Liver (tissue), 3 donors: ENCODE measurements at regions not wholly inside any gene's neighbourhood (a gene's known extent, or its start where the extent isn't known, plus 50 kb on each side); places are given as distances from the start of the nearest gene placed in this dataset.

Experiments used
- RXRA ChIP-seq, 2 donors: IDR thresholded peaks; 2 replicates each; pipeline ENCODE4 v1.6.1; 2017 to 2018; ENCODE audit warnings: antibody characterized with exemption in 2 of 2, mild to moderate bottlenecking in 1 of 2
- YY1 ChIP-seq: IDR thresholded peaks from 2 replicates; pipeline ENCODE4 v1.6.1; 2016; ENCODE audit warnings: antibody characterized with exemption, mild to moderate bottlenecking
- TF ChIP-seq, protein P1 (sequence below): fragments of 150-350 bp; IDR thresholded peaks from 2 replicates; pipeline ENCODE4 v1.5.1; 2017; ENCODE audit warnings: improper control_type of control experiment, low read depth, low read length; ENCODE audit not compliant: missing input control
- TF ChIP-seq, protein P2 (sequence below): IDR thresholded peaks from 2 replicates; pipeline ENCODE4 v1.6.1; 2016; ENCODE audit warnings: antibody characterized with exemption, mild to moderate bottlenecking
- donor health status: healthy.
- donor health status: healthy.

DNA sequence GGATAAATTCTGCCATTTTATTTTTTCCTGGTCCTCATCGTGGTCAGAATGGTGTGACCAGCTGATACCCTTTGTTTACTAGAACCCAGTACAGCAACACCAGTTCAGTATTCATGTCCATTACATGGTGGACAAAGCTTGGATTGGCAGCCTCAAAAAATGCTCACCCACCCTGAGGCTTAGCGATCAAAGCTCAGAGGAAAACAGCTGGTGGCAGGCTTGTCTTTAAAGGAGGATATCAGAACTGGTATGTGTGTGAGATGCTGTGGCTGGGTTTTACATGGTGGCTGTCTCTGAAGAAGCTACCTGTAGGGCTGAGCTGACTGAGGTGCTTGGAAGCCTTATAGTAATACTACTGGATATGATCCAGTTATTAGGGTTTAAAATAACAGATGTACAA lies 471.1 kb upstream of the MEX3C start:
- TF ChIP-seq, protein P1, sequence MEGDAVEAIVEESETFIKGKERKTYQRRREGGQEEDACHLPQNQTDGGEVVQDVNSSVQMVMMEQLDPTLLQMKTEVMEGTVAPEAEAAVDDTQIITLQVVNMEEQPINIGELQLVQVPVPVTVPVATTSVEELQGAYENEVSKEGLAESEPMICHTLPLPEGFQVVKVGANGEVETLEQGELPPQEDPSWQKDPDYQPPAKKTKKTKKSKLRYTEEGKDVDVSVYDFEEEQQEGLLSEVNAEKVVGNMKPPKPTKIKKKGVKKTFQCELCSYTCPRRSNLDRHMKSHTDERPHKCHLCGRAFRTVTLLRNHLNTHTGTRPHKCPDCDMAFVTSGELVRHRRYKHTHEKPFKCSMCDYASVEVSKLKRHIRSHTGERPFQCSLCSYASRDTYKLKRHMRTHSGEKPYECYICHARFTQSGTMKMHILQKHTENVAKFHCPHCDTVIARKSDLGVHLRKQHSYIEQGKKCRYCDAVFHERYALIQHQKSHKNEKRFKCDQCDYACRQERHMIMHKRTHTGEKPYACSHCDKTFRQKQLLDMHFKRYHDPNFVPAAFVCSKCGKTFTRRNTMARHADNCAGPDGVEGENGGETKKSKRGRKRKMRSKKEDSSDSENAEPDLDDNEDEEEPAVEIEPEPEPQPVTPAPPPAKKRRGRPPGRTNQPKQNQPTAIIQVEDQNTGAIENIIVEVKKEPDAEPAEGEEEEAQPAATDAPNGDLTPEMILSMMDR, result no peak
- TF ChIP-seq RXRA (IDR thresholded peaks at IDR 0.05), result no peak
- no peak for TF ChIP-seq YY1
- TF ChIP-seq, protein P2, sequence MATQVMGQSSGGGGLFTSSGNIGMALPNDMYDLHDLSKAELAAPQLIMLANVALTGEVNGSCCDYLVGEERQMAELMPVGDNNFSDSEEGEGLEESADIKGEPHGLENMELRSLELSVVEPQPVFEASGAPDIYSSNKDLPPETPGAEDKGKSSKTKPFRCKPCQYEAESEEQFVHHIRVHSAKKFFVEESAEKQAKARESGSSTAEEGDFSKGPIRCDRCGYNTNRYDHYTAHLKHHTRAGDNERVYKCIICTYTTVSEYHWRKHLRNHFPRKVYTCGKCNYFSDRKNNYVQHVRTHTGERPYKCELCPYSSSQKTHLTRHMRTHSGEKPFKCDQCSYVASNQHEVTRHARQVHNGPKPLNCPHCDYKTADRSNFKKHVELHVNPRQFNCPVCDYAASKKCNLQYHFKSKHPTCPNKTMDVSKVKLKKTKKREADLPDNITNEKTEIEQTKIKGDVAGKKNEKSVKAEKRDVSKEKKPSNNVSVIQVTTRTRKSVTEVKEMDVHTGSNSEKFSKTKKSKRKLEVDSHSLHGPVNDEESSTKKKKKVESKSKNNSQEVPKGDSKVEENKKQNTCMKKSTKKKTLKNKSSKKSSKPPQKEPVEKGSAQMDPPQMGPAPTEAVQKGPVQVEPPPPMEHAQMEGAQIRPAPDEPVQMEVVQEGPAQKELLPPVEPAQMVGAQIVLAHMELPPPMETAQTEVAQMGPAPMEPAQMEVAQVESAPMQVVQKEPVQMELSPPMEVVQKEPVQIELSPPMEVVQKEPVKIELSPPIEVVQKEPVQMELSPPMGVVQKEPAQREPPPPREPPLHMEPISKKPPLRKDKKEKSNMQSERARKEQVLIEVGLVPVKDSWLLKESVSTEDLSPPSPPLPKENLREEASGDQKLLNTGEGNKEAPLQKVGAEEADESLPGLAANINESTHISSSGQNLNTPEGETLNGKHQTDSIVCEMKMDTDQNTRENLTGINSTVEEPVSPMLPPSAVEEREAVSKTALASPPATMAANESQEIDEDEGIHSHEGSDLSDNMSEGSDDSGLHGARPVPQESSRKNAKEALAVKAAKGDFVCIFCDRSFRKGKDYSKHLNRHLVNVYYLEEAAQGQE, result no peak
